Spleen (tissue), 11 donors: ENCODE measurements at regions not wholly inside any gene's neighbourhood (a gene's known extent, or its start where the extent isn't known, plus 50 kb on each side); places are given as distances from the start of the nearest gene placed in this dataset.

Source experiments
- DNase-seq: peaks from one replicate; pipeline ENCODE4 v3.0.0-alpha.2; 2020
- H3K27ac ChIP-seq, 8 donors: fragments of 200-600 bp; sonication (generic) in 7 of 8; 1 replicate in 4 of 8; 2 replicates in 4 of 8; pipeline versions ENCODE4 v1.5.0 to v1.8.0; 2016 to 2021; ENCODE audit warnings: inconsistent platforms in 4 of 8, mild to moderate bottlenecking in 4 of 8, moderate library complexity in 1 of 8
- H3K27me3 ChIP-seq, 7 donors: fragments of 200-600 bp; sonication (generic) in 6 of 7; replicated peaks in 1 of 7; 1 replicate in 4 of 7; 2 replicates in 3 of 7; pipeline versions ENCODE4 v1.5.0 to v1.8.0; 2016 to 2021; ENCODE audit warnings: inconsistent platforms in 3 of 7, mild to moderate bottlenecking in 1 of 7
- H3K36me3 ChIP-seq, 6 donors: fragments of 200-600 bp; sonication (generic) in 5 of 6; 1 replicate in 4 of 6; 2 replicates in 2 of 6; pipeline versions ENCODE4 v1.5.0 to v1.8.0; 2016 to 2021; ENCODE audit warnings: inconsistent platforms in 2 of 6
- H3K4me1 ChIP-seq, 6 donors: fragments of 200-600 bp; sonication (generic) in 5 of 6; 1 replicate in 3 of 6; 2 replicates in 3 of 6; pipeline versions ENCODE4 v1.5.0 to v1.8.0; 2016 to 2021; ENCODE audit warnings: inconsistent platforms in 3 of 6
- H3K4me3 ChIP-seq, 8 donors: fragments of 200-600 bp; sonication (generic) in 7 of 8; 1 replicate in 4 of 8; 2 replicates in 4 of 8; pipeline versions ENCODE4 v1.5.0 to v1.8.0; 2016 to 2021; ENCODE audit warnings: inconsistent platforms in 4 of 8, mild to moderate bottlenecking in 4 of 8, moderate library complexity in 2 of 8
- H3K9me3 ChIP-seq, 8 donors: fragments of 200-600 bp; sonication (generic) in 7 of 8; 1 replicate in 4 of 8; 2 replicates in 4 of 8; pipeline versions ENCODE4 v1.5.0 to v1.8.0; 2016 to 2021; ENCODE audit warnings: inconsistent platforms in 4 of 8
- POLR2A ChIP-seq, 3 donors: fragments of 450-650 bp; IDR thresholded peaks; one replicate each; pipeline ENCODE4 v1.5.1; 2017; ENCODE audit warnings: antibody characterized with exemption in 3 of 3, mild to moderate bottlenecking in 1 of 3
- POLR2AphosphoS5 ChIP-seq, 3 donors: sonication (generic); formaldehyde crosslinking; IDR thresholded peaks; one replicate each; pipeline ENCODE4 v1.5.1; 2017; ENCODE audit warnings: antibody characterized with exemption in 3 of 3
- WGBS, 5 donors: extraction: QIAGEN DNeasy Blood & Tissue Kit in 3 of 5; methylation state at CpG; one replicate each; pipeline versions ENCODE4 v1.1.5 to v1.1.7; 2013 to 2018; 5-methylcytosine and 5-hydroxymethylcytosine counted together
- intact Hi-C: fragments of 100-400 bp; cut with DNase I; formaldehyde crosslinking; loops from one replicate; pipeline ENCODE4 v1.15.0; 2023; ENCODE audit warnings: low total_unique reads
- TF ChIP-seq, protein P1 (sequence below), 11 experiments: fragments of 200-600 bp in 7 of 11; fragments of 450-650 bp in 4 of 11; sonication (generic) in 4 of 11; IDR thresholded peaks in 8 of 11; conservative IDR thresholded peaks in 3 of 11; 1 replicate in 7 of 11; 2 replicates in 4 of 11; pipeline versions ENCODE4 v1.4.0 to v1.8.0; 2016 to 2021; ENCODE audit warnings: antibody characterized with exemption in 11 of 11, inconsistent platforms in 4 of 11, mild to moderate bottlenecking in 1 of 11
- donor health status: healthy with polysubstance abuse.
- donor health status: DM: no; HTN: no; CAD: no; lungs with moderate emphysema.
- donor health status: DM: no; HTN: no; CAD: no.
- donor health status: Bipolar disorder and iron deficiency.
- donor health status: healthy.
- donor health status: DM: no; HTN: no; CAD: no.
- donor health status: DM: yes; HTN: yes; CAD: no.

DNA sequence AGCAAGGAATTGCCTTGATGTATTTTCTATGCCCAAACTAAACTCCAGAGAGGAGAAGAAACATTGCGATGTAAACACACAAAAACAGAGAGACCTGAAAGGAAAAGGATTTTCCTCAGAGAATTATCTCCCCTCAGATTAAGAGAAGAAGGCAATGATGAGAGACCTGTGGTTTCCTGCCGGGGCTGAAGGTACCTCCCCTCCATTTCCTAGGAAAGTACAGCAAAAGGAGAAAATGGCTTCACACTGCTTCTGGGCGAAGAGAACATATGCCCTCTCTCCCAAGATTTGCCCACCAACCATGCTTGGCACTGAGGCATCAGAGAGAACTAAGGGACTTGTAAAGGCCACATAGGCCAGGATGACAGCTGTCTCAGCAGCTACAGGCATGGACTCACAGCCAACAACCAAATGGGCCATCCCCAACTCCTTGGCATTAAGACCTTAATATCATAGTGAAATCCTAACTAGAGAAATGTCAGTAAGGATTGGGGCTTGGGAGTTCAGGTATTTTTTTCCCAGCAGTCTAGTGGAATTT is 523.0 kb downstream of the PTPRC start:
- DNase-seq = no peak
- Histone ChIP-seq H3K9me3 (no peaks in the 10 kb centered on the region), H3K4me3 (no peak overlapping the region), H3K27ac (no peak overlapping the region), H3K27me3 (no peaks in the 10 kb centered on the region), H3K36me3 (no peaks in the 10 kb centered on the region), H3K4me1 (peaks cover 0 to 16% (median 0%) of the 10 kb centered on the region in 6 donors)
- intact Hi-C loops = no loop called here
- TF ChIP-seq POLR2AphosphoS5 (IDR thresholded peaks at IDR 0.05) (no peak), POLR2A (IDR thresholded peaks at IDR 0.05) (no peak)
- TF ChIP-seq, protein P1, sequence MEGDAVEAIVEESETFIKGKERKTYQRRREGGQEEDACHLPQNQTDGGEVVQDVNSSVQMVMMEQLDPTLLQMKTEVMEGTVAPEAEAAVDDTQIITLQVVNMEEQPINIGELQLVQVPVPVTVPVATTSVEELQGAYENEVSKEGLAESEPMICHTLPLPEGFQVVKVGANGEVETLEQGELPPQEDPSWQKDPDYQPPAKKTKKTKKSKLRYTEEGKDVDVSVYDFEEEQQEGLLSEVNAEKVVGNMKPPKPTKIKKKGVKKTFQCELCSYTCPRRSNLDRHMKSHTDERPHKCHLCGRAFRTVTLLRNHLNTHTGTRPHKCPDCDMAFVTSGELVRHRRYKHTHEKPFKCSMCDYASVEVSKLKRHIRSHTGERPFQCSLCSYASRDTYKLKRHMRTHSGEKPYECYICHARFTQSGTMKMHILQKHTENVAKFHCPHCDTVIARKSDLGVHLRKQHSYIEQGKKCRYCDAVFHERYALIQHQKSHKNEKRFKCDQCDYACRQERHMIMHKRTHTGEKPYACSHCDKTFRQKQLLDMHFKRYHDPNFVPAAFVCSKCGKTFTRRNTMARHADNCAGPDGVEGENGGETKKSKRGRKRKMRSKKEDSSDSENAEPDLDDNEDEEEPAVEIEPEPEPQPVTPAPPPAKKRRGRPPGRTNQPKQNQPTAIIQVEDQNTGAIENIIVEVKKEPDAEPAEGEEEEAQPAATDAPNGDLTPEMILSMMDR (IDR thresholded peaks at IDR 0.05 in 8 of 11, conservative IDR thresholded peaks at IDR 0.05 in 3 of 11) = no peak
- WGBS, 5 donors = 54 to 75% (median 60%) methylated on average over 3 of the region's 3 CpGs

DNA sequence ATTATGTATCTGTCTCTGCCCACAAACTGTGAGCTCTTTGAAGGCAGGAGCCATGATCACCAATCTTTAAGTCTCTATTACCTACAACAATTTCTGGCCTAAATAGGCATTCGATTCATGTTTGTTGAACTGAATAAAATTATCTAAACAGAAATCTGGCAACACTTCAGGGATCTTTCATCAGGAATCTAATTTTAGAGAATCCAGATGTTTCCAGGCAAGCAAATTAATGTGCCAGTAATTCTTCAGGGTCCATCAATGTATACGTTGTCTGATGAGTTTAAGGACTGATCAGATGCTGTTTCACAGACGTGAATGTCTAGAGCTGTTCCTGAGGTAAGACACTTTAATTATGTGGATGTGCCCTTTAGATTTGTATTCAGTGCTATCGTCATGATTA is 524.4 kb downstream of the PTPRC start:
- H3K27ac ChIP-seq = no peak overlapping the region
- no peaks in the 10 kb centered on the region for H3K27me3 ChIP-seq
- H3K4me3 ChIP-seq = no peak overlapping the region
- TF ChIP-seq POLR2AphosphoS5 (IDR thresholded peaks at IDR 0.05) (no peak), POLR2A (IDR thresholded peaks at IDR 0.05) (no peak)
- TF ChIP-seq, protein P1 (IDR thresholded peaks at IDR 0.05 in 8 of 11, conservative IDR thresholded peaks at IDR 0.05 in 3 of 11) = no peak
- H3K9me3 ChIP-seq = no peaks in the 10 kb centered on the region
- WGBS, 5 donors = 73 to 82% (median 79%) methylated on average over 4 of the region's 4 CpGs
- H3K4me1 ChIP-seq = peaks cover 0 to 19% (median 0%) of the 10 kb centered on the region in 6 donors
- H3K36me3 ChIP-seq = no peaks in the 10 kb centered on the region
- DNase-seq = no peak
- intact Hi-C loops = no loop called here

GRCh38 chr1:199163670-199164069 is 524.8 kb downstream of the PTPRC start:
- WGBS, 5 donors = 45 to 71% (median 61%) methylated on average over 1 of the region's 1 CpG
- TF ChIP-seq POLR2AphosphoS5 (IDR thresholded peaks at IDR 0.05) (no peak), POLR2A (IDR thresholded peaks at IDR 0.05) (no peak)
- TF ChIP-seq, protein P1 (IDR thresholded peaks at IDR 0.05 in 8 of 11, conservative IDR thresholded peaks at IDR 0.05 in 3 of 11) = no peak
- DNase-seq = no peak
- Histone ChIP-seq H3K4me3 (no peak overlapping the region), H3K36me3 (no peaks in the 10 kb centered on the region), H3K27me3 (no peaks in the 10 kb centered on the region), H3K9me3 (no peaks in the 10 kb centered on the region), H3K27ac (peak overlapping the region in 1 of 8 donors; percentile 18), H3K4me1 (peaks cover 0 to 23% (median 3%) of the 10 kb centered on the region in 6 donors)
- intact Hi-C loops = no loop called here

DNA sequence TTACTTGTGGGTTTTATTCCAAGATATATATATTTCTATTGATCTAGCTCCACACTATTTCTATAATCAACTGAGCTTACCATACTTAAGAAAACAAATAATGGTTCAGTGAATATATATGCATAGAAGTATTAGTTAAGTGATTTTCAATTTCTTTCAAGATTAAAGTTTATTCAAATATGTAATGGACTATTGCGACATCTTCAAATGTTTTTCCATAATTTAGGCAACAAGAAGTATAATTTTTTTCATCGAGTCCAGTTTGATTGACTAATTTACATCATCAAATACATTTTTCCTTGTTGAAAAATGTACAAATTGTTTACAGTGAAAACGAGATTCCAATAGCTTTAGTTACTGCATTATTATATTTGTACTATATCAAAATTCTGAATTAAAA is 528.6 kb downstream of the PTPRC start:
- peaks cover 0 to 32% (median 5%) of the 10 kb centered on the region in 6 donors for H3K4me1 ChIP-seq
- no peak for DNase-seq
- no peaks in the 10 kb centered on the region for H3K27me3 ChIP-seq
- no peak overlapping the region for H3K4me3 ChIP-seq
- TF ChIP-seq, protein P1 (IDR thresholded peaks at IDR 0.05 in 8 of 11, conservative IDR thresholded peaks at IDR 0.05 in 3 of 11) = no peak
- no peak for TF ChIP-seq POLR2AphosphoS5 (IDR thresholded peaks at IDR 0.05)
- no peak for TF ChIP-seq POLR2A (IDR thresholded peaks at IDR 0.05)
- intact Hi-C loops = no loop called here
- no peaks in the 10 kb centered on the region for H3K9me3 ChIP-seq
- H3K27ac ChIP-seq = no peak overlapping the region
- 88 to 96% (median 93%) methylated on average over 3 of the region's 3 CpGs for WGBS, 5 donors
- H3K36me3 ChIP-seq = no peaks in the 10 kb centered on the region
